HG02763 (cell line): ENCODE measurements at regions not wholly inside any gene's neighbourhood (a gene's known extent, or its start where the extent isn't known, plus 50 kb on each side); places are given as distances from the start of the nearest gene placed in this dataset.
"Not testable (repeated sequence)": the region's sequence is repeated elsewhere in the genome, so short reads cannot be mapped to it uniquely, and the experiment has no call there.

Experiments used
- ATAC-seq: cut with Tn5 transposase; IDR thresholded peaks from one replicate; pipeline ENCODE4 v1.9.1; 2021; ENCODE audit warnings: mild to moderate bottlenecking, moderate library complexity; ENCODE audit not compliant: unreplicated experiment

GRCh38 chr12:75685617-75686225, 174.3 kb upstream of the KRR1 start:
- ATAC-seq: no peak

- no peak for ATAC-seq
Measured at GRCh38 chr12:75684678-75685616, 173.5 kb upstream of the KRR1 start.

- ATAC-seq: not testable (repeated sequence)
Measured at GRCh38 chr12:75683995-75684586, 172.7 kb upstream of the KRR1 start.

GRCh38 chr12:75683220-75683619, 171.8 kb upstream of the KRR1 start:
- ATAC-seq: no peak

- no peak for ATAC-seq
Measured at GRCh38 chr12:75677522-75677921, 166.1 kb upstream of the KRR1 start.

- ATAC-seq: no peak
Measured at GRCh38 chr12:75674393-75674792, 163.0 kb upstream of the KRR1 start.

GRCh38 chr12:75672200-75672599, 160.8 kb upstream of the KRR1 start:
- ATAC-seq: no peak

- ATAC-seq: no peak
Measured at GRCh38 chr12:75670216-75670615, 158.8 kb upstream of the KRR1 start.

GRCh38 chr12:75666939-75667334, 155.5 kb upstream of the KRR1 start:
- ATAC-seq: no peak

- no peak for ATAC-seq
Measured at GRCh38 chr12:75666126-75666938, 154.9 kb upstream of the KRR1 start.

GRCh38 chr12:75665216-75665615, 153.8 kb upstream of the KRR1 start:
- no peak for ATAC-seq

- no peak for ATAC-seq
Measured at GRCh38 chr12:75662511-75663159, 151.2 kb upstream of the KRR1 start.

GRCh38 chr12:75661908-75662307, 150.5 kb upstream of the KRR1 start:
- ATAC-seq: no peak

- no peak for ATAC-seq
Measured at GRCh38 chr12:75660805-75661404, 149.5 kb upstream of the KRR1 start.

GRCh38 chr12:75660107-75660530, 148.7 kb upstream of the KRR1 start:
- ATAC-seq: no peak

- ATAC-seq: no peak
Measured at GRCh38 chr12:75658901-75659823, 147.8 kb upstream of the KRR1 start.

- no peak for ATAC-seq
Measured at GRCh38 chr12:75658286-75658685, 146.9 kb upstream of the KRR1 start.

- no peak for ATAC-seq
Measured at GRCh38 chr12:75657831-75658230, 146.4 kb upstream of the KRR1 start.

GRCh38 chr12:75657354-75657753, 145.9 kb upstream of the KRR1 start:
- not testable (repeated sequence) for ATAC-seq
